ENCODE measurements at regions not wholly inside any gene's neighbourhood (a gene's known extent, or its start where the extent isn't known, plus 50 kb on each side); places are given as distances from the start of the nearest gene placed in this dataset.

DNA sequence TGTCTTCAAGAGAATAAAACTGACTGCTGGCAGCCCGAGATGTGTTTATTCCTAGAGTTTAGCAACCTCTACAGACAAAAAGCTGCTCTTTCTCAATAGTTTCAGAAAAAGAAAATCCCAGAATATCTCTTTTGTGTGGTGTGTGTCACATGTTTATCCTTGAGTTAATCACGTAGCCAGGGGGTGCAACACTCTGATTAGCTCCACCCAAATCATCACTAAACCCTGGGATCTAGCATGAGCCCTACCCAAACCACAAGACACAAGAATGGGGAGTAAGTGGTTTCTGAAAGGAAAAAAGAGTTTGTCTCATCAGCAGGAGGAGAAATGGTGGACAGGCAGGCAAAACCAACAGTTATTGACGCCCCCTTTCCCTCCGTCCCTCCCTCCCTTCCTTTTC, 78.5 kb upstream of the AGBL1 start:
- no peaks in the 10 kb centered on the region for H3K36me3 ChIP-seq
- TF ChIP-seq, protein P1, sequence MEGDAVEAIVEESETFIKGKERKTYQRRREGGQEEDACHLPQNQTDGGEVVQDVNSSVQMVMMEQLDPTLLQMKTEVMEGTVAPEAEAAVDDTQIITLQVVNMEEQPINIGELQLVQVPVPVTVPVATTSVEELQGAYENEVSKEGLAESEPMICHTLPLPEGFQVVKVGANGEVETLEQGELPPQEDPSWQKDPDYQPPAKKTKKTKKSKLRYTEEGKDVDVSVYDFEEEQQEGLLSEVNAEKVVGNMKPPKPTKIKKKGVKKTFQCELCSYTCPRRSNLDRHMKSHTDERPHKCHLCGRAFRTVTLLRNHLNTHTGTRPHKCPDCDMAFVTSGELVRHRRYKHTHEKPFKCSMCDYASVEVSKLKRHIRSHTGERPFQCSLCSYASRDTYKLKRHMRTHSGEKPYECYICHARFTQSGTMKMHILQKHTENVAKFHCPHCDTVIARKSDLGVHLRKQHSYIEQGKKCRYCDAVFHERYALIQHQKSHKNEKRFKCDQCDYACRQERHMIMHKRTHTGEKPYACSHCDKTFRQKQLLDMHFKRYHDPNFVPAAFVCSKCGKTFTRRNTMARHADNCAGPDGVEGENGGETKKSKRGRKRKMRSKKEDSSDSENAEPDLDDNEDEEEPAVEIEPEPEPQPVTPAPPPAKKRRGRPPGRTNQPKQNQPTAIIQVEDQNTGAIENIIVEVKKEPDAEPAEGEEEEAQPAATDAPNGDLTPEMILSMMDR (IDR thresholded peaks at IDR 0.05; ENCODE audit: borderline replicate concordance): no peak
- intact Hi-C loops (cut with micrococcal nuclease): no loop called here
- H3K27me3 ChIP-seq (ENCODE audit: low read depth): peaks cover 42% of the 10 kb centered on the region
- no peak overlapping the region for H3K4me3 ChIP-seq
- H3K27ac ChIP-seq (replicated peaks): no peak overlapping the region
- no peaks in the 10 kb centered on the region for H3K9me3 ChIP-seq (replicated peaks)
- no peak for DNase-seq
- H3K4me1 ChIP-seq: no peaks in the 10 kb centered on the region

DNA sequence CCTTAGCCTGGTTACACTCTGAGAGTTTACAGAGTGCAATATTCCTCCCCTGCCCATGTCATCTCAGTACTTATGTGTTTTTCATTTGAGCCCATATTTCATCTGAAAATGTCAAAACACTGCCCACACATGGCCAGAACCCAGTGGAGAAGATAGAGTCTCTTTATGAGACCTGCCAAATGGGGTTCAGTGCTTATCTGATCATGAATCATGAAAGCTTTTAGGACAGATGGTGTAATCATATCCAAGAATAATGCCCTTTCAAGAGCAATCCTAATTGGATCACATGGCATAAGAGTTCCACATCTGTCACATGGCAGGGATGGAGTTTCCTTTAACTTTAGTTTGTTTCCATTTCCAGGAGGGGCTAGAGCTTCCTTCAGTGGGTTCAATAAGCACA, 77.2 kb upstream of the AGBL1 start:
- DNase-seq: no peak
- Histone ChIP-seq H3K9me3 (replicated peaks) (no peaks in the 10 kb centered on the region), H3K27ac (replicated peaks) (no peak overlapping the region), H3K27me3 (ENCODE audit: low read depth) (peaks cover 35% of the 10 kb centered on the region), H3K36me3 (no peaks in the 10 kb centered on the region), H3K4me1 (no peaks in the 10 kb centered on the region), H3K4me3 (no peak overlapping the region)
- intact Hi-C loops (cut with micrococcal nuclease): no loop called here
- TF ChIP-seq, protein P1 (IDR thresholded peaks at IDR 0.05; ENCODE audit: borderline replicate concordance): no peak

DNA sequence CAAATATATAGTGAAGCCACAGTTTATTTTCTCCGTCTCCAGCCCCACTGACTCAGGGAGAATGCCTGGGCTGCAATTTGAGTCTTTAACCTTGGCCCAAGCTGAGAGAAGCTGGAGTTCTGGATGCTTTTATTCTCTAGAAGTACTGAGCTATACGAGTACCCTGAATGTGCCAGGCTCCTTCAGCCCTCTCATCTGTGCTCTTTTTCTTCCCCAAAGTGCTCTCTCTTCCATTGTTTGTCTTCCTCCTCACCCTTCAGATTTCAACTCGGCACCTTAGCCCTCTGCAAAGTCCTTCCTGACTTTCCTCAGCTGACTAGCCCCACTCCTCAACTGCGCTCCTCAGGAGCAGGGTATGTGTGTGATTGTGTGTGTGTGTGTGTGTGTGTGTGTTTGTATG, 75.6 kb upstream of the AGBL1 start:
- DNase-seq: no peak
- Histone ChIP-seq H3K36me3 (no peaks in the 10 kb centered on the region), H3K4me3 (no peak overlapping the region), H3K4me1 (no peaks in the 10 kb centered on the region), H3K9me3 (replicated peaks) (no peaks in the 10 kb centered on the region), H3K27ac (replicated peaks) (no peak overlapping the region), H3K27me3 (ENCODE audit: low read depth) (peaks cover 39% of the 10 kb centered on the region)
- TF ChIP-seq, protein P1 (IDR thresholded peaks at IDR 0.05; ENCODE audit: borderline replicate concordance): no peak
- intact Hi-C loops (cut with micrococcal nuclease): no loop called here

DNA sequence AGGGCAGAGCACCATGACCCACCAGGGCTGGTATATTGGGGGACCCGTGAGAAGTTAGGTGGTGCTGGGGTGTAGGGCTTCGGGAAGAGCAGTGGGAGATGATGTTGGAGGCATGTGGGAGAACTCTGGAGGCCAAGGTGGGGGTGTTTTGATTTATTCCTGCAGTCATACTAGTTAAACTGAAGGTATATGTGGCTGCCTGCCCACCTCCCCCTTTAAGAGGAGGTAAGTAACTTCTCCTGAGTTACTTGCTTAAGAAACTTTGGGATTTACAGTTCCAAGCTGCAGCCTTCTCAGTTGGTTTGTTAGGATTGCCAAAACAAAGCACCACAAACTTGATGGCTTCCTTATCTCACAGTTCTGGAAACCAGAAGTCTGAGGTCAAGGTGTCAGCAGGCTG, 73.1 kb upstream of the AGBL1 start:
- Histone ChIP-seq H3K27ac (replicated peaks) (no peak overlapping the region), H3K4me1 (no peaks in the 10 kb centered on the region), H3K4me3 (no peak overlapping the region), H3K9me3 (replicated peaks) (no peaks in the 10 kb centered on the region), H3K27me3 (ENCODE audit: low read depth) (peaks cover 27% of the 10 kb centered on the region), H3K36me3 (no peaks in the 10 kb centered on the region)
- intact Hi-C loops (cut with micrococcal nuclease): no loop called here
- TF ChIP-seq, protein P1 (IDR thresholded peaks at IDR 0.05; ENCODE audit: borderline replicate concordance): no peak
- no peak for DNase-seq

DNA sequence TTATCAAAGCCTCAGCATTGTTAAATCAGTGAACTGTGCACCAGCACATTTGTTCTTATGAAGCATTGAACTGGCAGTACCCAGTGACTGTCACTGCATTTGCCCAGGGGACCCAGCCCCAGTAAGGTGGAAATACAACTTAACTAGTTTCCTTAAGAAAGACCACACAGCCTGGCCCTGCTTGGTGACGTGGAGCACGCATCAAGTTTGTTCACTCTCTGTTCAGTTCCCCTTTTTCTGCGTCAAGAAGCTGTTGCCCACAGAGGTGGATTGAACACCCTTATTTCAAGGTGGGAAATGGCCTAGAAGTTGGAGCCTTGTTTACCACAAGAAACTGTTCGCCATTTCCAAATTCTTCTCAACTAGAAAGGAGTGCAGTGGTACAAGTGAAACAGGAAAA, 69.9 kb upstream of the AGBL1 start:
- Histone ChIP-seq H3K4me3 (no peak overlapping the region), H3K27me3 (ENCODE audit: low read depth) (peaks cover 24% of the 10 kb centered on the region), H3K4me1 (no peaks in the 10 kb centered on the region), H3K27ac (replicated peaks) (no peak overlapping the region), H3K36me3 (no peaks in the 10 kb centered on the region), H3K9me3 (replicated peaks) (no peaks in the 10 kb centered on the region)
- TF ChIP-seq, protein P1 (IDR thresholded peaks at IDR 0.05; ENCODE audit: borderline replicate concordance): no peak
- no peak for DNase-seq
- intact Hi-C loops (cut with micrococcal nuclease): no loop called here

DNA sequence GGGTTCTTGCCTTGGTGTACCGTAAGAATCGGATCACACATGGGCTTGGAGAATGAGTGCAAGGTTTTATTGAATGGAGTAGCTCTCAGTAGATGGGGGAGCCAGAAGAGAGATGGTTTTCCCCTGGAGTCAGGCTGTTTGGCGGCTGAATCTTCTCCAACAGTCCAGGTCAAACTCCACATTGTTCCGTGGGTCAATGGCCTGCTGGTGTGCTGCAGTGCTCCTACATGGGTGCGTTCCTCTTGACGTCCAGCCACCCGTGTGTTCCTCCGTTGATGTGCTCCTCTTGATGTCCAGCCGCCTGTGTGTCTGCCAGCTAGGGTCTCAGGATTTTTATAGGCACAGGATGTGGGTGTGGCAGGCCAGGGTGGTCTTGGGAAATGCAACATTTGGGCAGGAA, 69.3 kb upstream of the AGBL1 start:
- TF ChIP-seq, protein P1 (IDR thresholded peaks at IDR 0.05; ENCODE audit: borderline replicate concordance): no peak
- intact Hi-C loops (cut with micrococcal nuclease): no loop called here
- no peak for DNase-seq
- Histone ChIP-seq H3K36me3 (no peaks in the 10 kb centered on the region), H3K9me3 (replicated peaks) (no peaks in the 10 kb centered on the region), H3K4me1 (no peaks in the 10 kb centered on the region), H3K4me3 (no peak overlapping the region), H3K27me3 (ENCODE audit: low read depth) (peaks cover 30% of the 10 kb centered on the region), H3K27ac (replicated peaks) (no peak overlapping the region)
